OCI-LY3 (cell line): ENCODE measurements at regions not wholly inside any gene's neighbourhood (a gene's known extent, or its start where the extent isn't known, plus 50 kb on each side); places are given as distances from the start of the nearest gene placed in this dataset.

Experiments used
- H2AFZ ChIP-seq: fragments of 200-600, 300-600 bp; shearing (Covaris generic); 2 replicates; pipeline ENCODE4 v1.6.0; 2014; ENCODE audit warnings: antibody characterized with exemption, low read depth, low read length
- H3K27ac ChIP-seq: fragments of 200-600, 300-600 bp; sonication (generic); 2 replicates; pipeline ENCODE4 v1.5.1; 2014; ENCODE audit warnings: mild to moderate bottlenecking, low read length, moderate library complexity, mixed read lengths
- H3K27me3 ChIP-seq: fragments of 200-600, 300-600 bp; sonication (generic); 2 replicates; pipeline ENCODE4 v1.6.1; 2014; ENCODE audit warnings: low read depth, low read length, mixed read lengths
- H3K36me3 ChIP-seq: fragments of 200-600, 300-600 bp; sonication (generic); replicated peaks from 2 replicates; pipeline ENCODE3; 2014; ENCODE audit warnings: low read depth, low read length, mixed read lengths
- H3K4me1 ChIP-seq: fragments of 300-600, 200-600 bp; sonication (generic); 2 replicates; pipeline ENCODE4 v1.6.1; 2014; ENCODE audit warnings: low read length, mixed read lengths
- H3K4me2 ChIP-seq: fragments of 200-600, 300-600 bp; sonication (generic); 2 replicates; pipeline ENCODE4 v1.6.1; 2014; ENCODE audit warnings: low read length, mixed read lengths
- H3K4me3 ChIP-seq: fragments of 300-600, 200-600 bp; sonication (generic); 2 replicates; pipeline ENCODE4 v1.5.1; 2014; ENCODE audit warnings: antibody characterized with exemption, mild to moderate bottlenecking, low read length, moderate library complexity
- H3K79me2 ChIP-seq: fragments of 300-600, 200-600 bp; shearing (Covaris generic); 2 replicates; pipeline ENCODE4 v1.6.1; 2014; ENCODE audit warnings: mild to moderate bottlenecking, low read length, mixed read lengths
- H3K9ac ChIP-seq: fragments of 300-600, 200-600 bp; shearing (Covaris generic); 2 replicates; pipeline ENCODE4 v1.6.0; 2014; ENCODE audit warnings: mild to moderate bottlenecking, low read length, moderate library complexity
- H3K9me3 ChIP-seq: fragments of 200-600, 300-600 bp; shearing (Covaris generic); 2 replicates; pipeline ENCODE4 v1.6.1; 2014; ENCODE audit warnings: low read length, mixed read lengths; ENCODE audit not compliant: insufficient read depth
- H4K20me1 ChIP-seq: fragments of 200-600, 300-600 bp; sonication (generic); 2 replicates; pipeline ENCODE4 v1.6.1; 2016; ENCODE audit warnings: low read length, mixed read lengths; ENCODE audit not compliant: insufficient read depth
- CTCF ChIP-seq: fragments of 200-600, 300-600 bp; sonication (generic); IDR thresholded peaks from 2 replicates; pipeline ENCODE4 v1.5.1; 2014; ENCODE audit warnings: antibody characterized with exemption, low read length, low read depth
- EZH2phosphoT487 ChIP-seq: fragments of 200-600 bp; shearing (Covaris generic); IDR thresholded peaks from 2 replicates; pipeline ENCODE4 v1.6.1; 2018; ENCODE audit warnings: antibody characterized with exemption, mixed run types, low read depth

DNA sequence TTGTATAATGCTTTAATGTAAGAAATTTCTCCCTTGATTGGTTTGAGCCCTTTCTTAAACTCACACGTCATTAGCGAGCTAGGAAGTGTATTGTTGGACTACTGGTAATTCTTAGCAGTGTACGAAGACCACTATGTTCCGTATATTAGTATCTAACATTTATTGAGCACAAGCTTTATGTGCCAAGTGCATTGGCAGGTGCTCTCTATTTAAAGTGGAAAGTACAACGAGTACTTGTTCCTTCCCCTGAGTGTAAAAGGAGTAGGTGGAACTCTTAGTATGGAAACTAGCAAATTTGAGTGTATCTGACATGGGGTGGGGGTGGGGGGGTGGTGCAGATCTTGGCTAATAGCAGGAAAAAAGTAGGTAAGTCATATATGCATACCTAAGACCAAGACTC lies 594.7 kb downstream of the FGF9 start:
- Histone ChIP-seq H3K4me1 (no peaks in the 10 kb centered on the region), H3K9me3 (no peaks in the 10 kb centered on the region), H3K4me2 (no peak overlapping the region), H3K4me3 (no peak overlapping the region), H2AFZ (no peak overlapping the region), H3K36me3 (no peaks in the 10 kb centered on the region), H3K9ac (no peak overlapping the region), H4K20me1 (no peaks in the 10 kb centered on the region), H3K79me2 (no peaks in the 10 kb centered on the region), H3K27me3 (no peaks in the 10 kb centered on the region), H3K27ac (no peak overlapping the region)
- TF ChIP-seq EZH2phosphoT487 (no peak), CTCF (no peak)

DNA sequence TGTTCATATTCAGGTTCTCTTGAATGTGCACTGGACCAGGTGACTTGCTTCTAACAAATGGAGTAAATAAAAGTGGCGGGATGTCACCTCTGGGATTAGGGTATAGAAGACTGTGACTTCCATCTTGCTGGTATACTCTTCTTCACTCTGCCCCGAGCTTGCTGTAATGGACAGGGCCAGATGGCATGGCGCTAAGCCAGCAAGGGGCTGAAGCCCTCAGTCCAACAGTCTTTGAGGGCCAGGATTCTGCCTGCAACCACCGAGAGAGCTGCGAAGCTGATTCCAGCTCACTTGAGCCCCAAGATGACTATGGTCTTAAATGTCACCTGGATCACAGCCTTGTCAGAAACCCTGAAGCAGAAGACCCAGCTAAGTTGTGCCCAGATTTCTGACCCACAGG lies 600.0 kb downstream of the FGF9 start:
- Histone ChIP-seq H3K79me2 (no peaks in the 10 kb centered on the region), H4K20me1 (no peaks in the 10 kb centered on the region), H3K4me2 (no peak overlapping the region), H3K9ac (no peak overlapping the region), H3K4me1 (no peaks in the 10 kb centered on the region), H2AFZ (no peak overlapping the region), H3K27ac (no peak overlapping the region), H3K27me3 (no peaks in the 10 kb centered on the region), H3K36me3 (no peaks in the 10 kb centered on the region), H3K4me3 (no peak overlapping the region), H3K9me3 (no peaks in the 10 kb centered on the region)
- TF ChIP-seq EZH2phosphoT487: no peak
- TF ChIP-seq CTCF: no peak

- no peaks in the 10 kb centered on the region for H3K9me3 ChIP-seq
- no peak for TF ChIP-seq CTCF
- no peak for TF ChIP-seq EZH2phosphoT487
- H3K9ac ChIP-seq: no peak overlapping the region
- H3K27ac ChIP-seq: no peak overlapping the region
- H4K20me1 ChIP-seq: no peaks in the 10 kb centered on the region
- no peaks in the 10 kb centered on the region for H3K4me1 ChIP-seq
- no peaks in the 10 kb centered on the region for H3K27me3 ChIP-seq
- H3K79me2 ChIP-seq: no peaks in the 10 kb centered on the region
- no peaks in the 10 kb centered on the region for H3K36me3 ChIP-seq
- no peak overlapping the region for H3K4me2 ChIP-seq
- H3K4me3 ChIP-seq: no peak overlapping the region
- no peak overlapping the region for H2AFZ ChIP-seq
Measured at GRCh38 chr13:22271903-22272302, 601.0 kb downstream of the FGF9 start.

DNA sequence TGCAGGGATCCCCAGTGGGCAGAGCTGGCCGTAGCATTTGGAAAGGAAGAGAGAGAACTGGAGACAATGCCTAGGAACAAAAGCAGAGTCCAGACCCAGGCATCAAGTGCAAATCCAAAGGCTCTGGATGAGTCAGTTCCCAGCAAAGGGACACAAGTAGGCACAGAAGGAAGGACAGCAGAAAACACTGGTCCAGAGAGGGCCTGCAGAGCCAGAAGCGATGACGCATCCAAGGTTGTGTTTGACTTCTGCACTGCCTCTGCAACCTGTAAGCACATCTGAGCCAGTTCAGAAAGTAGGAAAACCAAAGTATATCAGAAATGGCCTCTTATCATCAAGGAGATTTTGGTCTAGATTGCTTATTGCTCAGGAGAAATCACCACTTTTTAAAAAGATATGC lies 604.5 kb downstream of the FGF9 start:
- Histone ChIP-seq H3K27me3 (no peaks in the 10 kb centered on the region), H3K9me3 (no peaks in the 10 kb centered on the region), H3K4me1 (no peaks in the 10 kb centered on the region)

More for the DNA sequence above, 604.5 kb downstream of the FGF9 start:
- TF ChIP-seq CTCF (no peak), EZH2phosphoT487 (no peak)
- H3K9ac ChIP-seq: no peak overlapping the region
- no peak overlapping the region for H3K4me2 ChIP-seq
- no peak overlapping the region for H2AFZ ChIP-seq
- H3K4me3 ChIP-seq: no peak overlapping the region
- no peak overlapping the region for H3K27ac ChIP-seq
- no peaks in the 10 kb centered on the region for H3K36me3 ChIP-seq
- H3K79me2 ChIP-seq: no peaks in the 10 kb centered on the region
- no peaks in the 10 kb centered on the region for H4K20me1 ChIP-seq
